HG03135 (cell line): ENCODE measurements at regions not wholly inside any gene's neighbourhood (a gene's known extent, or its start where the extent isn't known, plus 50 kb on each side); places are given as distances from the start of the nearest gene placed in this dataset.
A peak's percentile ranks its signal among the peaks of the same experiment; 100 is the strongest.

ENCODE experiments used
- ATAC-seq: cut with Tn5 transposase; IDR thresholded peaks from one replicate; pipeline ENCODE4 v1.9.1; 2021; ENCODE audit warnings: mild to moderate bottlenecking, moderate library complexity; ENCODE audit not compliant: unreplicated experiment

DNA sequence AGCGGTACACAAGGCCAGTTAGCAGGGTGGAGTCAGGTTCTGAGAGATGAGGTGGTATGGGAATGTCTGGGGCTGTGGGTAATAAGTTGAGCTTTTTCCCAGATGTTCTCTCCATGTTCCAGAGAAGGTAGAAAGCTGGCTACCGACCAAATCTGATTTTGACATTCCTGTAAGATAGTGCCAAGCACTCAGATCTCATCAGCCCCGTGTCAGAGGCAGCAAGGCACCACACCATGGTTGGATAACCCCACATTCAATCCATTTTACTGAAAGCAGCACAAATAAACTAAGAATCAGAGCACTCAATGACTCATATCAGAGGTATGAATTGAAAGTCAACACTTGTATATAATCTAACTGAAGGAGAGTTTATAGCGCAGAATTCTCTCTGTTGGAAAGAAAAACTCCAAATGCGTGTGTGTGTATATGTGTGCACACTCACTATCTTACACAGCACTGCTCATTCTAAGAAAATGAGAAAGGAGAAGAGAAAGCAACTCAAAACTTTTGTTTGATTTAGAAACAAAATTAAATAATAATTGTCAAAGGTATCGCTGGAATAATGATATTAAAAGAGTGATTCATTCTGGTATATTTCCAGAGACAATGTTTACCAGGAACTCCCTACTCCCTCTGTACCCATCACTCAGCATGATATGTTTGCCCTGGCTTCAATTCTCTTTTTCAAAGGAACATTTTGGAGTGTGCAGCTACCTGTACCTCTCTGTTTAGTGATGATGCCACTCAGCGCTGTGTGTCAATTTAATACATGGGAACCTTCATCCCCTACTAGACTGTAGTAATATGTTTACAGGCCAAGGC lies 375.1 kb upstream of the ID2 start:
- no peak for ATAC-seq

DNA sequence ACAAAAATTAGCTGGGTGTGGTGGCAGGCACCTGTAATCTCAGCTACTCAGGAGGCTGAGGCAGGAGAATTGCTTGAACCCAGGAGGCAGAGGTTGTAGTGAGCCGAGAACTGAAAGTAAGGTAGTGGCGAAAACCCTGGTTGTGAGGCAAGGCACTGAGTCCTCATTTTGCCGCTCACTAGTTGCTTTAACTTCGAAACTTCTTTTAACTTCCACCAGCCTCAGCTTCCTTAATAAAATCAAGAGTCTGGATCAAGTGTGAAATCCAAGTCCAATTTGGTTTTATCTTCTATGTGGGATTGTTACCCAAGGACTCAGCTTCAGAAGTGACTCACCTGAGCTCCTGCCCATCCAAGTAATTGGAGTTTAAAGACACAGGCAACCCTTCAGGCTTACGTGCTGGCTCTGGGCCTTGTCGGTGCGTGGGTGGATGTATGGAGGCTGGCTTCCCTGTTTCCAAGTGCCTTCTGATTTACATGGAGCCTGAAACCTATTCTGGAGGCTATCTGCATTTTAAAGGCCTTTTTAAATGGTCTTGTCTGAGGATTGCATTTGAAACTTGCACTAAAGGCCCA lies 374.2 kb upstream of the ID2 start:
- ATAC-seq = no peak

DNA sequence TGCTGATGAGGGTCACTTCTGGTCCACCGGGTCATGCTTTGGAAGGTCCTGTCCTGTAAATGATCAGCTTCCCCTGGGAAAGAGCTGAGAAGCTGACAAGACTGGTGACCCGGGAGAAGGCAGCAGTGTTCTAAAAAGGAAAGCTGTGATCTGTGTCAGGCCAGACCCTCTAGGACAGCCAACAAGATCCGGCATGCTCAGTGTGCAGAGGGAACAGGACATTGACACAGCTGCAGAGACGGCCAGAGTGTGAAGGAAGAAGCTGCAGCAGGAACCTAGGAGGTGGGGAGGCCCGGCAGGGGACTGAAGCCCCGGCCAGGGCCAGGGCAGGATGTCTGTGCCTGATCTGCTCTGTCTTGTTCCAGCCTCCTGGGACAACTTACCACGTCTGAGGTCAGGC lies 372.7 kb upstream of the ID2 start:
- no peak for ATAC-seq

DNA sequence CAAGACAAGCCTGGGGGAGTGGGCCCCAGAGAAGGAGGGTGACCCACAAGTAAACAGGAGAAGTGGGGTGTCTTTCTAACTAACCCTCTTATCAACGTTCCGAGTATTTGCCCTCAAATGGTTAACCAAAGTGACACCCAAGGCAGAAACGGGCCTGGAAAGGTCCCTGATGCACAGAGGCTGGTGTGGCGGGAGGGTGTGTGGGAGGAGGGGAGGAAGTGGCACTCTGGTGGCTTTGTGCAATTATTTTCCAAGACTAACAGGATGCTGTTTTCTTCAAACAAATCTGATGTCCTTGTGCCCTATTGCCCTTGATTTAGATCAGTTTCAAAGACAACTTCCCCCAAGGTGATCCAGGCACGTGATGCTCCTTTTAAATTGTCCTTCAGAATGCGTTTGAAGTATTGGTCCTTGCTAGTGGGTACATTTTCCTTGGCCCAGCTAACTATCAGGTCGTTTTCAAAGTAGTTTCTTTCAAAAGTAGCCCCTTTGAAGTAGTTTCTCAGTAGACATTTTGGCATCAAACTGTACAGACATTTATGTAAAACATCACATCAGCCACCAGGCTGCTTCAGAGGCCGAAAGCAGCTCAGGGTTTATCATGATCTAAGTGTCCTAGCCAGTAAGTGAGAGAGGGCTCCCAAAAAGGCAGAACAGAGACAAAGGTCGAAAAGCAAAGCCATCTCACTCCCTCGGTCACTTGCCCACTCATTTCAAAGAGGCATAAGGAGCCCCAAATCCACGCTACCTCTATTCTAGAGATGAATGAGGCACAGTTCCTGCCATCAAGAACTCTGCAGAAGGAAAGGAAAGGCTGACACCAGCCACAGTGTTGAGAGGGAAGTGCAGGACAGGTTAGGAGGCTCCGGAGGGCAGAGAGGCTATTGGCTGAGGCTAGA lies 371.1 kb upstream of the ID2 start:
- ATAC-seq = no peak

- ATAC-seq = no peak
Measured at GRCh38 chr2:8312221-8312620, 369.6 kb upstream of the ID2 start.

- peak; percentile 81 for ATAC-seq
Measured at GRCh38 chr2:8312861-8313830, 368.7 kb upstream of the ID2 start.

DNA sequence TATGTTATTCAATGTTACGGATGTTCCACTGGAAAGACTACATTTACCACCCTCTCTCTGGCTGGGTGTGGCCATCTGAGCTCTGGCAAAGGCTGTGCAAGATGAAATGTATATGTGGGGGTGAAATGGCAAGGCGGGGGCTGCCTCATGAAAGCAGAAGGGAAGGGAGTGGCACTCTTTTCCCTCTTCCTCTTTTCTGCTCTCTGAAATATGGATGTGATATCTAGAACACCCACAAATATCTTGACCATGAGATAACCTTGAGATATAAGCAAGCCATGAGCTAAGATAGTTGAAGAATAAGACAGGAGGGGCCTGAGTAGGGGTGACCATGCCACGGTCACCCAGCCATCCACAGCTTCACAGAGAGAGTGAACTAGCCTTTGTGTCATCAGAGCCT lies 367.8 kb upstream of the ID2 start:
- no peak for ATAC-seq

GRCh38 chr2:8315531-8316165 lies 366.2 kb upstream of the ID2 start:
- ATAC-seq = no peak

- ATAC-seq = no peak
Measured at GRCh38 chr2:8316356-8316755, 365.5 kb upstream of the ID2 start.

DNA sequence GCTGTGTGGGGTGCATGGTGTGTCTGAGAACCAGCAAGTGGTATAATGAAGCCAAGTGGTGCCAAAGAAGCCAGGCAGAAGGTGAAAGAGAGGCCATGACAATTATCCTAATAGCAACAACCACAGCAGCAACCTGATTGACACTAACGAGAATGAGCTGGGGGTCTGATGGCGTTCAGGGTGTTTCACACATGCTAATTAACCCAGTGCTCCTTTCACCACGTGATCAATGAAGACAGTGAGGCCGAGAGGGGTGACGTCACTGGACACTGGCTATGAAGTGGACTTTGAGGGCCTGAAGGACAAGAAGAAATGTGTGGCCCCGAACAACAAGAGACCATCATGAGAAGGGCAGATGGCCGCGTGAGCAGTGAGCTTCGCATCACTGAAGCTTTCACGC lies 364.4 kb upstream of the ID2 start:
- ATAC-seq = no peak

DNA sequence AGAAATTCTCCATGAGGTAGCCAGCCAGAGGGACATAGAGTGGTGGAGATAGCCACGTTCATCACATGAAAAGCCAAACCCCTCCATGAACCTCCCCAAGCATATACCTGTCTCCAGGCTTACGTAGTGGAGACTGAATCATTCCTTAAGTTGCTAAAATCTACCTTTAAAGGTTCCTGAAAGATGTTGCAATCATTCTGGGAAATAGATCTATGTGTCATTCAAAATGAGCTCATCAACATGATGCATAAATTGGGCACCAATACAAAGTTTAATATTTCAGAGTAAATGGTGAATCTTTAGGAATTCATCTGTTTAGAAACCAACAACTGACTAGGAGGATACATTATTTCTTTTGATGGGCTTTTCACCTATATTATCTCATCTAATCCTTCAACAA lies 362.6 kb upstream of the ID2 start:
- no peak for ATAC-seq

- ATAC-seq = no peak
Measured at GRCh38 chr2:8320311-8321066, 361.4 kb upstream of the ID2 start.

- no peak for ATAC-seq
Measured at GRCh38 chr2:8322634-8323033, 359.2 kb upstream of the ID2 start.

- ATAC-seq = no peak
Measured at GRCh38 chr2:8324164-8324856, 357.5 kb upstream of the ID2 start.

DNA sequence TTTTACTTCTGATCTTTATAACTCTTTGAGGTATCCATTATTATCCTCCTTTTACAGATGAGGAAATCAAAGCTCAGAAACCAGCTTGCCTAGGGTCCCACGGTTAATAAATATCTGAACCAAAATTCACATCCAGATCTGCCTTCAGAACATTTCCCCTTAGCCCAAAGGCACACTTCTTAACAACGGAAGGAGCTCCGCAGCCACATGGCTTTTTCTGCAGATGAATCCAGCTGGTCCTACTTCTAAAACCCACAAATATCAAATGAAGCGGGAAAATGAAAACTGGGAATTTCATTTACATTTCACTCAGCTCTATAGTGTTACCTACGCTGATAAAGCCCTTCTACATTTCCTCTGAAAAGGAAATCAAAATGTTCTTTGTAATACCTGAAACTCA lies 357.0 kb upstream of the ID2 start:
- ATAC-seq = no peak

GRCh38 chr2:8327371-8328100 lies 354.3 kb upstream of the ID2 start:
- no peak for ATAC-seq

GRCh38 chr2:8328217-8328616 lies 353.6 kb upstream of the ID2 start:
- no peak for ATAC-seq
